Fibroblast of mammary gland (primary cell): ENCODE measurements at regions not wholly inside any gene's neighbourhood (a gene's known extent, or its start where the extent isn't known, plus 50 kb on each side); places are given as distances from the start of the nearest gene placed in this dataset.
A peak's percentile ranks its signal among the peaks of the same experiment; 100 is the strongest.

Experiments used
- DNase-seq: peaks from one replicate; pipeline ENCODE4 v3.0.0-alpha.2; 2010; ENCODE audit warnings: low read depth
- H3K4me3 ChIP-seq: 2 replicates; pipeline ENCODE4 v1.5.1; 2011; ENCODE audit warnings: low read depth, mild to moderate bottlenecking, low read length, moderate library complexity; ENCODE audit not compliant: control insufficient read depth
- TF ChIP-seq, protein P1 (sequence below): conservative IDR thresholded peaks from 2 replicates; pipeline ENCODE4 v1.5.1; 2011; ENCODE audit warnings: low read depth, low read length, inconsistent platforms; ENCODE audit not compliant: control insufficient read depth, insufficient read depth

DNA sequence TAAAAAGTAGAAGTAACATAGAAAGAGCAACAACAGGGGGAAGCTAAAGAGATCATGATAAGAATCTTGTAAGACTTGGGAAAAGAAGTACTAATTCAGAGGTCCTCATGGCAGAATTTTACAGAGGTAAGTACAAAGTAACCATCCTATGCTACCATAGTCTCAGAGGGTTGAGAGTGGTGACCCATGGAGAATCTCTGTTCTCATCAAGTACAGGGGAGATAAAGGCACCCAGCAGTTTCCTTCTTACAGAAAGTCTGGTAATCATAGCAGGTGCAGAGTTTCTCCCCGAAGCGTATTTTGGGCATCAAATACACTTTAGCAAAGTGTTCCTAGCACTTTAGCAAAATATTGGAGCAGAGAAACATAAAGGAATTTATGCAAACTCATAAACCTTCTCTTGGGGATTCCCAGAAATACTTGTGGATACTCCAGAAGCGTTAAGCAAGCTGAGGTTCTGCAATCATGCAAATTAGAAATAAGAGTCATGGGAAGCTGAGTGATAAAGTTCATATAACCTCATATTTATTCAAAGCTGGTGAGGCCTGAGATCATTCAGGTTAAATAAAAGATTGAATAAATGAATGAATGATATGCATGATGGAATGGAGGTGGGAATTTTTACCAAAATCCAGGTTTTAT is 101.0 kb upstream of the SMC2 start:
- TF ChIP-seq, protein P1, sequence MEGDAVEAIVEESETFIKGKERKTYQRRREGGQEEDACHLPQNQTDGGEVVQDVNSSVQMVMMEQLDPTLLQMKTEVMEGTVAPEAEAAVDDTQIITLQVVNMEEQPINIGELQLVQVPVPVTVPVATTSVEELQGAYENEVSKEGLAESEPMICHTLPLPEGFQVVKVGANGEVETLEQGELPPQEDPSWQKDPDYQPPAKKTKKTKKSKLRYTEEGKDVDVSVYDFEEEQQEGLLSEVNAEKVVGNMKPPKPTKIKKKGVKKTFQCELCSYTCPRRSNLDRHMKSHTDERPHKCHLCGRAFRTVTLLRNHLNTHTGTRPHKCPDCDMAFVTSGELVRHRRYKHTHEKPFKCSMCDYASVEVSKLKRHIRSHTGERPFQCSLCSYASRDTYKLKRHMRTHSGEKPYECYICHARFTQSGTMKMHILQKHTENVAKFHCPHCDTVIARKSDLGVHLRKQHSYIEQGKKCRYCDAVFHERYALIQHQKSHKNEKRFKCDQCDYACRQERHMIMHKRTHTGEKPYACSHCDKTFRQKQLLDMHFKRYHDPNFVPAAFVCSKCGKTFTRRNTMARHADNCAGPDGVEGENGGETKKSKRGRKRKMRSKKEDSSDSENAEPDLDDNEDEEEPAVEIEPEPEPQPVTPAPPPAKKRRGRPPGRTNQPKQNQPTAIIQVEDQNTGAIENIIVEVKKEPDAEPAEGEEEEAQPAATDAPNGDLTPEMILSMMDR, result no peak
- DNase-seq, result no peak
- no peak overlapping the region for H3K4me3 ChIP-seq

DNA sequence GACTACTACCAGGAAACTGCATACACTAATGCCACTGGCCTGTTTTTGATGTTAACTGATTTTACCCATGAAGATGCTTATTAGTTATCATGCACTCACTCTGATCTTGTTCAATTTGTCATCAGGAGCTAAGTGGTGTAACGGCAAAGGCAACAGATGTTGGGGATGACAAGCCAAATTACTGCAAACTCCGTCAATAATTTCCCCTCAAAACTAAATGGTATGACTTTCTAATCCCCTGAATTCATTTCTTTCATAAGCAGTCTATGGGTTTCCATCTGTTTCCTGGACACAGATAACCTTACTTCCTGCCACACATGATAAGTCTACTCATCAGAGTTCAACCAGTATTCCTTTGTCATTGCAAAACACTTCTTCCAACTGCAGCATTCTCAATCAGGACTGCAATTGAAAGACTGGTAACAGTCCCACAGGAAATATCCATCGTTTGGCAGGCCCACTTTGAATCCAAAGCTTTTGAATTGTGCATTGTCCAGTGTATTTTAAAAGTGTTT is 96.2 kb upstream of the SMC2 start:
- TF ChIP-seq, protein P1, result no peak
- H3K4me3 ChIP-seq, result no peak overlapping the region
- DNase-seq, result no peak

DNA sequence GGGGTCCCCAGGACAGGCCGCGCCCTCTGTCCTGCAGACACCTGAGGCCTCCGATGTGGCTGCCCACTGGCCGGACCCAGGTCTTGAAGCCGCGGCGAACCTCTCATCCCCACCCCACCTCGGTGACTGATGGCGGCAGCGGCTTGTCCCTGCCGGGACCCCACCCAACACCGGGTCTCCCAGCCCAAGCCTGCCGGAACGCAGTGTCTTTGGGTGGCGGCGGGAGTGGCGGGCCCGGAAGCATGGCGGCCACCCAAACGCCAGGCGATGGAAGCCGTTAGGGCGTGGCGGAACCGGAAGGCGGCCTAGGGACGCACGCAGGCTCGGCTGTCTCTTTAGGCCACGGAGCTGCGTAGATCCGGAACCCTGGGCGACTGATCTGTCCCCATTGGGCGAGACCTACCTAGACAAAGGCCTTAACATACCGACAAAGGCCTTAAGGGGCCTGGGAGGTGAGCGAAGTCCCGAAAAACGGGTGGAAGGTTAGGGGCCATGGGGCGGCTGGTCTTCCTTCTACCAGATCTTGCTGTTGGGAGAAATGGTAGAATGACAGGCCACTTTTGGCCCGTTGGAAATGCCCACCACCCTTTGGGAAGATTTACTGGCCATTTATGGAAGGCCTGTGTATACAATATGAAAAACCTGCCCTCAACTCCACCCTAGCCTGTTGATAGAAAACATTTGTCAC is 94.6 kb upstream of the SMC2 start:
- TF ChIP-seq, protein P1, result no peak
- no peak overlapping the region for H3K4me3 ChIP-seq

DNA sequence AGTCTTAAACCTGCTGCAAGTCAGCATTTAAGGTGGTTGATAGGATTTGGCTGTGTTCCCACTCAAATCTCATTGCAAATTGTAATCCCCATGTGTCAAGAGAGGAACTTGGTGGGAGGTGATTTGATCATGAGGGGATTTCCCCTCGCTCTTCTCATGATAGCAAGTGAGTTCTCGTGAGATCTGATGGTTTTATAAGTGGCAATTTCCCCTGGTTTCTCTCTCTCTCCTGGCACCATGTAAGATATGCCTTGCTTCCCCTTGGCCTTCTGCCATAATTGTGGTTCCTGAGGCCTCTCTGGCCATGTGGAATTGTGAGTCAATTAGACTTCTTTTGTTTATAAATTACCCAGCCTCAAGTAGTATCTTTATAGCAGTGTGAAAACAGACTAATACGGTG is 84.3 kb upstream of the SMC2 start:
- peak; percentile 53 for DNase-seq
- TF ChIP-seq, protein P1, result no peak
- no peak overlapping the region for H3K4me3 ChIP-seq

More for the DNA sequence above, 94.6 kb upstream of the SMC2 start:
- no peak for DNase-seq

DNA sequence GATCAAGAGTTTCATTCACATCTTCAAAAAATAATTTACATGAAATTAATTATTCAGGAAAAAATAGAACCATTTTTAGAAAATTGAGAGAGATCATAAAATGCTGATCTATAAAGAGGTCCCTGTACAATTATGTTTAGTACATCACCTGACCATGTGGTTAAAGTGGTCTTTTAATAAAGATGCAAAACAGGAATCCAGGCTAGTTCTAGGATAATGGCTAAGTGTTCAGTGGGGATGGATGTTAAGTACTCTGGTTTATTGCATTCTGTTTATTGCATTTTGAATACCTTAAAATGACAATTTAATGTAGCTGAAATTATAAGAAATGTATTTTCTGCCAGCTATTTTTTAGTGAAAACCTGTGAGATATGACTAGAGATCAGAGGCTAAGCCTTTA is 72.0 kb upstream of the SMC2 start:
- no peak for DNase-seq
- no peak overlapping the region for H3K4me3 ChIP-seq
- TF ChIP-seq, protein P1, result no peak

DNA sequence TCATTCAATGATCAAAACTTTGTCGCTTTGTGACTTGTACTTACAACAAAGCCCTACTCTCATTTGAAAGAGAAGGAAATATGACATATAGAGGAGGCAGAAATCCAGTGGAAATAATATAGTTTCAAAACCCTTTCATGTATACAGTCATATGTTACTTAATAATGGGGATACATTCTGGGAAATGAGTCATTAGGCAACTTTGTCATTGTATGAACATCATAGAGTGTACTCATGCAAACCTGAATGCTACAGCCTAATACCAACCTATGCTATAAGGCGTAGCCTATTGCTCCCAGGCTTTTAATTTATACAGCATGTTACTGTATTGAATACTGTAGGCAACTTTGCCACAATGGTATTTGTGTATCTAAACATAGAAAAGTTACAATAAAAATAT is 69.0 kb upstream of the SMC2 start:
- peak; percentile 45 for DNase-seq
- no peak overlapping the region for H3K4me3 ChIP-seq
- TF ChIP-seq, protein P1, result no peak
